Stimulated activated naive B cell treated with anti-CD40 and anti-IgM and Interleukin-4, amounts not matched to agents 10 μg/mL and 1 μg/mL and 100 μg/mL, for 72 hours (primary cell): ENCODE measurements at regions not wholly inside any gene's neighbourhood (a gene's known extent, or its start where the extent isn't known, plus 50 kb on each side); places are given as distances from the start of the nearest gene placed in this dataset.
"Not testable (repeated sequence)": the region's sequence is repeated elsewhere in the genome, so short reads cannot be mapped to it uniquely, and the experiment has no call there.

Source experiments
- ATAC-seq, 2 donors: fragments of 150-1000 bp; cut with Tn5 transposase; replicated peaks; 2 replicates each; pipeline ENCODE4 v1.10.0; 2021; ENCODE audit warnings: moderate library complexity in 1 of 2
- DNase-seq: peaks from one replicate; pipeline ENCODE4 v3.0.0; 2021
- H3K27ac Mint-ChIP-seq: one replicate; pipeline ENCODE4 v1.8.0; 2022; ENCODE audit warnings: mild to moderate bottlenecking, mixed read lengths
- H3K27me3 Mint-ChIP-seq, 2 donors: one replicate each; pipeline ENCODE4 v1.8.0; 2022; ENCODE audit warnings: mixed read lengths in 2 of 2
- H3K36me3 Mint-ChIP-seq, 2 donors: one replicate each; pipeline ENCODE4 v1.8.0; 2022; ENCODE audit warnings: mixed read lengths in 2 of 2, mild to moderate bottlenecking in 1 of 2
- H3K4me1 Mint-ChIP-seq, 2 donors: one replicate each; pipeline ENCODE4 v1.8.0; 2022; ENCODE audit warnings: mixed read lengths in 2 of 2, mild to moderate bottlenecking in 1 of 2
- H3K4me3 Mint-ChIP-seq, 2 donors: one replicate each; pipeline ENCODE4 v1.8.0; 2022; ENCODE audit warnings: mild to moderate bottlenecking in 2 of 2, mixed read lengths in 2 of 2, moderate library complexity in 1 of 2
- H3K9me3 Mint-ChIP-seq, 2 donors: one replicate each; pipeline ENCODE4 v1.8.0; 2022; ENCODE audit warnings: mixed read lengths in 2 of 2, mild to moderate bottlenecking in 1 of 2

DNA sequence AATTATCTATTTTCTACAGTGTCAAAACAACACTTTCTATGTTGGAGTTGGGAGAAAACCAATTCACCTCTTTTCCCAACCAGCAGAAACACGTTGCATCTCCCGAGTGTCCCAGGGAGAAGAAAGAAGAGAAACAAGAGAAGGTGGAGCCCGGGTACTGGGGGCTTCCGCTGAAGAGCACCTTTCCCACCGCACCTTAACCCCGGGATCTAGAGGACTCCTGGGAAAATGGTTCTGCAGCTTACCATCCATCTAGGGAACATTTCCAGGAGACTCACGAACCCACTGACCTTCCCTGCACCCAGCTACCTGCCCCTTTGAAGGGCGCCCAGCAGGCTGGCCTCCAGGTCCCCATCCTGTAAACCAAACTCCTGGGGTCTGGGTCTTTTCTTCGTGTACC lies 346.8 kb downstream of the TCERG1L start:
- Mint-ChIP-seq H3K27me3 (no peaks in the 10 kb centered on the region), H3K27ac (no peak overlapping the region)

DNA sequence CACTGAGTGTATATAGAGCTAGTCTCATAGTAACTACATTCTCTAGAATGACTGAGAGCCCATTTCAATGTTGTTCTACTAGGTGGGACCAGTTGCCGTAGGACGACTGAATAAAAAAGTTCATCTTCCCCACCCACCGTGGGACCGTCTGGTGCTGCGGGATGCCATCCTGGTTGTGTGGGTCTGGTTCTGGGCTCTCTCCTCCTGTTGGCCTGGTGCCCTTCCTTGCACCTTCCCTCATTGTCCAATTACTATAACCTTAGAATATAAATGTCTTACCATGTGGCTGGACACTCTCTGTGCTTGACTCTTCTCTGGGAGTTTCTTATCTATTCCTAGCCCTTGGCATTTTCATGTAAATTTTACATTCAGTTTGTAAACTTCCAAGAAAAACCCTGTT lies 344.4 kb downstream of the TCERG1L start:
- ATAC-seq (no peak), DNase-seq (no peak)
- Mint-ChIP-seq H3K27ac (no peak overlapping the region), H3K27me3 (no peaks in the 10 kb centered on the region), H3K9me3 (peaks cover 0 to 2% of the 10 kb centered on the region in 2 donors), H3K4me3 (no peak overlapping the region), H3K36me3 (no peaks in the 10 kb centered on the region), H3K4me1 (no peaks in the 10 kb centered on the region)

More for the DNA sequence above, 346.8 kb downstream of the TCERG1L start:
- H3K4me1 Mint-ChIP-seq = no peaks in the 10 kb centered on the region
- H3K36me3 Mint-ChIP-seq = no peaks in the 10 kb centered on the region
- no peak overlapping the region for H3K4me3 Mint-ChIP-seq
- no peaks in the 10 kb centered on the region for H3K9me3 Mint-ChIP-seq
- DNase-seq (no peak), ATAC-seq (no peak)

DNA sequence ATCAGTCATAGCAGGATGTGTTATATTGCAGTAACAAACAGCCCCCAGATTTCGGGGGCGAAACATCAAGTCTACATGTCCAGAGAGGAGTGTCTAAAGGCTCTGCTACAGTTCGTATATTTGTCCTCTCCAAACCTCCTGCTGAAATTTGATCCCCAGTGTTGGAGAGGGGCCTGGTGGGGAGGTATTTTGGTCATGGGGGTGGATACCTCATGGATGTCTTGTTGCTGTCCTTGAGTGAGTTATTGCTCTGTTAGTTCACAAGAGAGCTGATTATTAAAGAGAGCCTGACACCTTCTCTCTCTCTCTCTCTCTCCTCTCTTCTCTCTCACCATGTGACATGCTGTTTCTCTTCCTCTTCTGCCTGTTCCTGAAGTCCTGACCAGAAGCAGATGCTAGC lies 343.7 kb downstream of the TCERG1L start:
- Mint-ChIP-seq H3K27me3 (no peaks in the 10 kb centered on the region), H3K4me1 (no peaks in the 10 kb centered on the region), H3K9me3 (peaks cover 0 to 2% of the 10 kb centered on the region in 2 donors), H3K36me3 (no peaks in the 10 kb centered on the region), H3K4me3 (no peak overlapping the region), H3K27ac (no peak overlapping the region)
- DNase-seq = no peak
- no peak for ATAC-seq

DNA sequence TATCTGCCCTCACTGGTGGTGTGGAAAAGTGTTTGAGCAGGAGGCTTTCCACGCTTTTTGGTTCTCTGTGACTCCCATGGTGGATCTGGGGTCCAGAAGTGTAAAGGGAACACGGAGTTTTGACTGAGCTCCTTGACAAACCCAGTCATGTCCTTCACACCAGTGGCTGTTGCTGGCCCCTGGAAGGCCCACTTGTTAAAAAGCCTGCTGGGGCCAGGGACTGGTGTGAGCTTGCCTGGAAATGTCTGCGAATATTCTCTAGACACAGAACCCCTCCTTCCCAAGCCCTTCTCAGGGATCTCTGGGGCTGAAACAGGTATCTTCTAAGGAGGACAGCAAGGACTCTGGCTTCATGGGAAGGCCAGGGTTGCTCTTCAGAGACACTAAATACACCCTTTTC lies 343.0 kb downstream of the TCERG1L start:
- no peaks in the 10 kb centered on the region for H3K27me3 Mint-ChIP-seq
- no peaks in the 10 kb centered on the region for H3K36me3 Mint-ChIP-seq
- no peak for DNase-seq
- H3K27ac Mint-ChIP-seq = no peak overlapping the region
- H3K4me1 Mint-ChIP-seq = no peaks in the 10 kb centered on the region
- no peak overlapping the region for H3K4me3 Mint-ChIP-seq
- ATAC-seq = no peak
- H3K9me3 Mint-ChIP-seq = peaks cover 0 to 3% of the 10 kb centered on the region in 2 donors

DNA sequence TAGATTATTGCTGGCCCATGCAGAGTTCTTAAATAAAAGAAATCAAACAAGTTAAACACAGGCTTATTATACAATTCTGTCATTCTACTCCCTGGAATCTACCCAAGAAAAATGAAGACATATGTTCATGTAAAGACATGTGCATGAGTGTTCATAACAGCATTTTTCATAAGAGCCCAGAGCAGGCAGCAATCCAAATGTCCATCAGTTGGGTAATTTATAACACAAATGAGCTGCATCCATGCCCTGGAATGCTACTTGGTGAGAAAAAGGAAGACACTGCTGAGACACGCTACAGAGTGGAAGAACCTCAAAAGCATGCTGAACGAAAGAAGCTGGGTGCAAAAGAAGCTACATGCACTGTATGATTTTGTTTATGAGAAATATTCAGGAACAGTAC lies 342.6 kb downstream of the TCERG1L start:
- no peaks in the 10 kb centered on the region for H3K27me3 Mint-ChIP-seq
- no peaks in the 10 kb centered on the region for H3K4me1 Mint-ChIP-seq
- no peaks in the 10 kb centered on the region for H3K36me3 Mint-ChIP-seq
- no peak for DNase-seq
- no peak overlapping the region for H3K4me3 Mint-ChIP-seq
- no peak overlapping the region for H3K27ac Mint-ChIP-seq
- no peak for ATAC-seq
- H3K9me3 Mint-ChIP-seq = peaks cover 0 to 3% of the 10 kb centered on the region in 2 donors

DNA sequence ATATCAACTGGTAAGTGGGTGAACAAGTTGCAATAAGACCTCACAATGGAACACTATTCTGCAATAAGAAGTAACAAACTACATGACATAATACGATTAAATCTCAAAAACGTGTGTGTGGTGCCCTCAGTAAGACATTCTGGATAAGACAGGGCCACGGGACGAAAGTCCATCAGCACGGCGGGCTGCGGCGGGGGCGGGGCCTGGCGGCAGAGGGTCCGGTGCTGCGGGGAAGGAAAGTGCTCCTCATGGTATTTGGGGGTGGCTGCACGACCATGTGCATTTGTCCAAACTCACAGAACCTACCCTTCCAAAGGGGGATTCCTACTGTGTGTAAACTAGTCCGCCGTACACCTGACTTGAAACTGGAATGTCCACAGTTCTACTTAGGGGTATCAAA lies 341.8 kb downstream of the TCERG1L start:
- H3K27me3 Mint-ChIP-seq = no peaks in the 10 kb centered on the region
- H3K36me3 Mint-ChIP-seq = no peaks in the 10 kb centered on the region
- no peaks in the 10 kb centered on the region for H3K4me1 Mint-ChIP-seq
- no peak overlapping the region for H3K27ac Mint-ChIP-seq
- no peak for DNase-seq
- peaks cover 0 to 3% of the 10 kb centered on the region in 2 donors for H3K9me3 Mint-ChIP-seq
- no peak for ATAC-seq
- H3K4me3 Mint-ChIP-seq = no peak overlapping the region

DNA sequence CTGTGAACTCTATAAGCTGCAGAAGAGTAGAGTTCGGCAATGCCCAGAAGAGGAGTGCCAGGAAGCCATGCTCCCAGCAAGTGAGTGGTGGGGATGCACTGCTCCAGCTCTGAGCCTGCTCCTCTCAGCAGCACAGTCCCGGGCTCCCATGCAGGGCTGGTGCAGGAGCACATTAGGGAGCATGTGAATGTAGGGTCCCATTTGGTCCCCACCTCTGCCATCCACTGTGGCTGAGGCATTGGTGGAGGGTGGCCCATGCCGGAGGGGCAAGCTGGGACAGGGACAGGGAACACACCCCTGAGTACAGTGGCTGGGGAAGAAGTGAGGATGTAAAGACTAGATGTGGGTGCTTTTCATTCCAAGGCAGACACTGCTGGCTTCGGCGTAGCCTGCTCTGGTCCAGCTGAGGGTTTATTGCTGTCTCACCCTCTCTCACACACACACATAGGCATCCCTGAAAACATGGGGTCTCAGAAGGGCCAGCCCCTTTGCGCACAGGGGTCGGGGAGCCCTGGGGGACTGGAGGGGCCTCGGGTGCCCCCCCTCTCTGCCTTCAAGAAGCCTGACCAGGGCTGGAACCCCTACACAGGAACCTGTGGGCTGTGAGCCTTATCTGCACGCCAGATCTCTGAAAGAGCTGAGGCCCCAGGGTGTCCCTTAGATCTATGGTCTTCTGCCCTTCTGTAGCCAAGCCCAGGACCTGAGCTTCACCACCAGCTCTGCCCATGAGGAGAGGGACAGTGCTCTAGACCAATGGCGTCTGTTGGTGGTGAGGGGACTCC lies 341.0 kb downstream of the TCERG1L start:
- no peak for ATAC-seq

GRCh38 chr10:130971123-130971435 lies 340.4 kb downstream of the TCERG1L start:
- Mint-ChIP-seq H3K9me3 (peaks cover 0 to 3% of the 10 kb centered on the region in 2 donors), H3K4me3 (no peak overlapping the region), H3K4me1 (no peaks in the 10 kb centered on the region), H3K27ac (no peak overlapping the region), H3K36me3 (no peaks in the 10 kb centered on the region), H3K27me3 (no peaks in the 10 kb centered on the region)
- ATAC-seq = no peak
- no peak for DNase-seq

More for the DNA sequence above, 341.0 kb downstream of the TCERG1L start:
- Mint-ChIP-seq H3K9me3 (peaks cover 0 to 3% of the 10 kb centered on the region in 2 donors), H3K27ac (no peak overlapping the region), H3K4me3 (no peak overlapping the region), H3K36me3 (no peaks in the 10 kb centered on the region), H3K4me1 (no peaks in the 10 kb centered on the region), H3K27me3 (no peaks in the 10 kb centered on the region)
- no peak for DNase-seq

DNA sequence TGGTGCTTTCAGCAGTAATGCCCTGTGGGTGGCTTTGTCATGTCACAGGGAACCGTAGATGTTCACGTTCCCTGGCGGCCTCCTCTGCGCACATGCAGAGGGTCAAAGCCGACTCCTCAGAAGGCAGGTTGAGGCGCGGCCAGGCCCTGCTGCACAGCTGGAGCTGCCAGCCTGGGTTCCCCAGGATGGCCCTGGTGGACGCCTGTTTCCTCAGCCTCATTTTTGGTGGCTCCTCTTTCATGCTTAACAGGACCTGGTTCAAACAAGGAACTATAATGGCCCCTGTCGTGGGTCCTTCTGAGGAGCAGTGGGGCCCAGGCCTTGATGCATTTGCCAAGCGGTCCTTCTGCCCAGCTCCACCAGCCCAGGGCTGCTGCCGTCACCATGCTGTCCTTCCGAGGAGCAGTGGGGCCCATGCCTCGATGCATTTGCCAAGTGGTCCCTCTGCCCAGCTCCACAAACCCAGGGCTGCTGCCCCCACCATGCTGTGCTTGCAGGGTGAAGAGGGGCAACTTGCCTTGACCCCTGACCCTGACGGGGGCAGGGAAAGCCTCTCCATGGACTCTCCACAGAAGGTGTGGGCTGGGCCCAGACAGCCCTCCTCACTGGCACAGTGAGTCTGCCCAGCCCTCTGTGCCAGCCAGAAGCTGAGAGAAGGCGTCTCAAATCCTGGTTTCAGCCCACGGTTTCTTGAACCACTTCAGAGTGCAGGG lies 338.2 kb downstream of the TCERG1L start:
- Mint-ChIP-seq H3K4me1 (no peaks in the 10 kb centered on the region), H3K27me3 (no peaks in the 10 kb centered on the region), H3K4me3 (no peak overlapping the region), H3K36me3 (no peaks in the 10 kb centered on the region), H3K9me3 (peaks cover 0 to 3% of the 10 kb centered on the region in 2 donors), H3K27ac (no peak overlapping the region)
- no peak for DNase-seq
- no peak for ATAC-seq

DNA sequence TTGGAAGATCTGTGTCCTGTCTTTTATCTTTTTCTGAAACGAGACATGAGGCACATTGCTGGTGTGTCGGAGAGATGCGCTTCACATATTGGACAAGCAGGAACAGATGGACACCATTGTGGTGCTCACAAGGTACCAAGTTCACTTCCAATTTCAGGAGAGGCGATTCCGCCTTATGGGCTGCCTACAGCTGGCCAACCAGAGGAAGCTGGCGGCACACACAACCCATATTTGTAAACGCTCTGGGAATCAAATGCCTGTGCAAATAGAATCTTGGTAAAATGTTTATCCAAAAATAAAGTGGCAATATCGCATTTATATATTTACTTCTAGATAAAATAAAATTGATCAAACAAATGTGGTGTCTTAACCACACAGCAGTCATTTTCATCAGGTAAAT lies 337.4 kb downstream of the TCERG1L start:
- DNase-seq (no peak), ATAC-seq (no peak)
- Mint-ChIP-seq H3K27me3 (no peaks in the 10 kb centered on the region), H3K9me3 (peaks cover 0 to 3% of the 10 kb centered on the region in 2 donors), H3K4me3 (no peak overlapping the region), H3K27ac (no peak overlapping the region), H3K4me1 (no peaks in the 10 kb centered on the region), H3K36me3 (no peaks in the 10 kb centered on the region)

DNA sequence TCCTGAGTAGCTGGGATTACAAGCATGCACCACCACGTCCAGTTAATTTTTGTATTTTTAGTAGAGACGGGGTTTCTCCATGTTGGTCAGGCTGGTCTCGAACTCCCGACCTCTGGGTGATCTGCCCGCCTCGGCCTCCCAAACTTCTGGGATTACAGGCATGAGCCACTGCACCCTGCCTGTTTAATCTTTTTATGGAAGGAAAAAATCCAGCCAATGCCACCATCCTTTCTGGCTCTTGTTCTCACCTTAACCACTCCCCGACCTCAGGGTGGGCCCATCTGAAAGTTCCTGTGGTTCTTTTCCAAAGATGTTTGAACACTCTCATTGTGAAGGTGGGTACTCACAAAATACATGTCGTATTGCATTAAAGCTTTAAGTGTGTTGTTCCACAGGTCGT lies 336.2 kb downstream of the TCERG1L start:
- not testable (repeated sequence) for DNase-seq, ATAC-seq, H3K4me1 Mint-ChIP-seq, H3K27ac Mint-ChIP-seq, H3K4me3 Mint-ChIP-seq, H3K36me3 Mint-ChIP-seq, H3K27me3 Mint-ChIP-seq, H3K9me3 Mint-ChIP-seq

DNA sequence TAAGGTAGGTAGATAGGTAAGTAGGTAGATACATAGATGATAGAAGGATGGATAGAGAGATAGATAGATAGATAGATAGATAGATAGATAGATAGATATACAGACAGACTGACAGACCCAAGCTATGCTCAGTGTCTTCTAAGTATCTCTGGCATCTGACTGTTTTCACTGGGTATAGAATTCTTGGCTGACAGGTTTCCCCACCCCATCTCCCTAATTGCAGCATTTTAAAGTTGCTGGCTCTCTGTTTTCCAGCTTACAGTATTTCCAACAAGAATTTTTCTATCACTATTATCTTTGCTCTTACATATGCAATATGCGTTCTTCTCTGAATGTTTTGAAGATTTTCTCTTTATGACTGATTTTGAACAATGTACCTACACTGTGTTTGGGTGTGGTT lies 328.7 kb downstream of the TCERG1L start:
- Mint-ChIP-seq H3K27me3 (peaks cover 0 to 8% of the 10 kb centered on the region in 2 donors), H3K27ac (no peak overlapping the region), H3K36me3 (no peaks in the 10 kb centered on the region), H3K9me3 (peaks cover 12 to 17% of the 10 kb centered on the region in 2 donors), H3K4me1 (no peaks in the 10 kb centered on the region), H3K4me3 (no peak overlapping the region)
- no peak for DNase-seq
- no peak for ATAC-seq

DNA sequence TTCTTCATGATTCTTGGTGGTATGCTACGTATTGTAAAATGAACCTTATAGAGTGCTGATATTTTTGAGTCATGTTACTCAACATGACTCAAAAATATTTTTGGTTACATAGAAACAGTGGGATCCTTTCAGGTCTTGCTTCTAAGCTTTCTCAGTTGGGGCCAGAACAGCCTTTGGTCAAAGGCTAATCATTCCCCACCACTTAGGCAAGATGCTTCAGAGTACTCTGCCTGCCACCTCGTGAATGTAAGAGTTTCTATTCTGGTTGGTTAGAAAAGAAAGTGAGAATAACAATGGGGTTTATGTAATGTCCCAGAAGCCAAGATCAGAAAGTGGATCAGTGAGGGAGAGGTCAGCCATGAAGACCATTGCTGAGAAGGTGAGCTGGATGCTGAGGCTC lies 327.8 kb downstream of the TCERG1L start:
- Mint-ChIP-seq H3K27ac (no peak overlapping the region), H3K4me1 (no peaks in the 10 kb centered on the region), H3K9me3 (peaks cover 12 to 17% of the 10 kb centered on the region in 2 donors), H3K4me3 (no peak overlapping the region), H3K36me3 (no peaks in the 10 kb centered on the region), H3K27me3 (peaks cover 0 to 8% of the 10 kb centered on the region in 2 donors)
- ATAC-seq (no peak), DNase-seq (no peak)

DNA sequence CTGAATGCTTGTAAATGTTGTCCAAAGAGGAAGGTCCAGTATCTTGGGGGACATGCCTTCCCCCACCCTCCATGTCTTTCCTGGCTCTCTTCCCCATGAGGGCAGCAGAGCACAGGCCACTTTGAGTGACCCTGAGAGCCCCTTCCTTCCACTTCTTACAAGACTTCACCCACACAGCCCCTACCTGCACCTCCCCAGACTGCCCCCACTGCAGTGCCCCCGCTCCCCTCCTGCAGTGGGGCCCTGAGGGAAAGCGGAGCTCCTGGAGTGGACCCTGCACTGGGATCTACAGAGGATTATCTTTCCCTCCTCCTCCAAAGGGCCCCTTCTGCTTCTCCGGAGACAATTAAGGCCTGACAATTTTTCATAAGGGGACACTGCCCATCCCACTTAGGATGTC lies 326.8 kb downstream of the TCERG1L start:
- Mint-ChIP-seq H3K9me3 (peaks cover 12 to 17% of the 10 kb centered on the region in 2 donors), H3K4me1 (no peaks in the 10 kb centered on the region), H3K36me3 (no peaks in the 10 kb centered on the region), H3K4me3 (no peak overlapping the region), H3K27ac (no peak overlapping the region), H3K27me3 (peaks cover 0 to 8% of the 10 kb centered on the region in 2 donors)
- DNase-seq = no peak
- no peak for ATAC-seq

DNA sequence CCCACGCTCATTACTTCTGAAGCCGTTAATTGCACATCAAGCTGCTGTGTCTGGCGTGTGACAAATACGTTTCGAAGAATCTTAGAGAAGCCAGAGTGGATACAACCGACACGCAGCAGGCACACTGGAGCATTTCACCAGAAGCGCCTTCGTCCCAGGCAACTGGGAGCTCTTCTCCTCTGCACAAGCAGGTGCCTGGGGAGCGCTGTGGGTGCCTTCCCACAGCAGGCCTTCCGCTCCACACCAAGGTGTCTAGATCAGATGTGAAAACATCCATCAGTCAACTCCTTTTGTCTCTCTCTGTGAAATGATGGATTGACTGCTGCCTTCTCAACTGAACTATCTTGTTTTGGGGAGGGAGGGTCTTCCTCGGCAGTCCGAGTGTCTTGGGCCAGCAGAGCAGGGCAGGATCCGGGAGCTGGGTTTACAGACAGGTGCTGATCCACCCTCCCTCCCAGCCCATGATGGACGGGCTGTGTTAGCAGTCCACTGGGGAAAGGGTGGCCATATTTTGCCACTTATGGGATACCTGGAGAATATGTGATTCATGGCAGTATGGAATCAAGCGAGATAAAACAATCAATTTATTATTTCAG lies 326.3 kb downstream of the TCERG1L start:
- Mint-ChIP-seq H3K27me3 (peaks cover 0 to 8% of the 10 kb centered on the region in 2 donors), H3K9me3 (peaks cover 11 to 17% of the 10 kb centered on the region in 2 donors), H3K4me1 (no peaks in the 10 kb centered on the region), H3K4me3 (no peak overlapping the region), H3K27ac (no peak overlapping the region), H3K36me3 (no peaks in the 10 kb centered on the region)
- no peak for ATAC-seq
- DNase-seq = no peak
